Fibroblast of skin of back (primary cell): ENCODE measurements at regions not wholly inside any gene's neighbourhood (a gene's known extent, or its start where the extent isn't known, plus 50 kb on each side); places are given as distances from the start of the nearest gene placed in this dataset.

ENCODE experiments used
- DNase-seq: peaks from one replicate; pipeline ENCODE4 v3.0.0-alpha.2; 2013

GRCh38 chr17:65364438-65364837 lies 197.0 kb downstream of the AXIN2 start:
- no peak for DNase-seq

- no peak for DNase-seq
Measured at GRCh38 chr17:65362826-65363225, 198.6 kb downstream of the AXIN2 start.

- no peak for DNase-seq
Measured at GRCh38 chr17:65360961-65361552, 200.4 kb downstream of the AXIN2 start.

GRCh38 chr17:65359016-65359415 lies 202.4 kb downstream of the AXIN2 start:
- peak; percentile 90 for DNase-seq

GRCh38 chr17:65356536-65356935 lies 204.9 kb downstream of the AXIN2 start:
- DNase-seq = no peak

GRCh38 chr17:65355246-65355645 lies 206.2 kb downstream of the AXIN2 start:
- peak; percentile 21 for DNase-seq

- no peak for DNase-seq
Measured at GRCh38 chr17:65349916-65350315, 211.5 kb downstream of the AXIN2 start.

GRCh38 chr17:65346166-65346565 lies 209.0 kb downstream of the RGS9 start:
- peak; percentile 53 for DNase-seq

GRCh38 chr17:65345261-65346005 lies 208.3 kb downstream of the RGS9 start:
- DNase-seq = peak; percentile 49

GRCh38 chr17:65340401-65340800 lies 203.2 kb downstream of the RGS9 start:
- DNase-seq = no peak

- DNase-seq = peak; percentile 2
Measured at GRCh38 chr17:65334406-65334805, 197.2 kb downstream of the RGS9 start.

GRCh38 chr17:65332779-65333178 lies 195.6 kb downstream of the RGS9 start:
- no peak for DNase-seq

GRCh38 chr17:65332375-65332774 lies 195.2 kb downstream of the RGS9 start:
- peak; percentile 69 for DNase-seq

GRCh38 chr17:65328567-65328966 lies 191.4 kb downstream of the RGS9 start:
- no peak for DNase-seq

GRCh38 chr17:65324611-65325342 lies 187.6 kb downstream of the RGS9 start:
- DNase-seq = no peak

- no peak for DNase-seq
Measured at GRCh38 chr17:65323049-65323448, 185.9 kb downstream of the RGS9 start.

- no peak for DNase-seq
Measured at GRCh38 chr17:65320820-65321219, 183.7 kb downstream of the RGS9 start.

- DNase-seq = no peak
Measured at GRCh38 chr17:65314212-65314611, 177.0 kb downstream of the RGS9 start.

- DNase-seq = no peak
Measured at GRCh38 chr17:65312718-65313377, 175.7 kb downstream of the RGS9 start.

- DNase-seq = no peak
Measured at GRCh38 chr17:65311261-65311660, 174.1 kb downstream of the RGS9 start.

GRCh38 chr17:65307961-65308316 lies 170.8 kb downstream of the RGS9 start:
- no peak for DNase-seq

- DNase-seq = no peak
Measured at GRCh38 chr17:65307081-65307960, 170.2 kb downstream of the RGS9 start.
